ENCODE measurements at regions not wholly inside any gene's neighbourhood (a gene's known extent, or its start where the extent isn't known, plus 50 kb on each side); places are given as distances from the start of the nearest gene placed in this dataset.

DNA sequence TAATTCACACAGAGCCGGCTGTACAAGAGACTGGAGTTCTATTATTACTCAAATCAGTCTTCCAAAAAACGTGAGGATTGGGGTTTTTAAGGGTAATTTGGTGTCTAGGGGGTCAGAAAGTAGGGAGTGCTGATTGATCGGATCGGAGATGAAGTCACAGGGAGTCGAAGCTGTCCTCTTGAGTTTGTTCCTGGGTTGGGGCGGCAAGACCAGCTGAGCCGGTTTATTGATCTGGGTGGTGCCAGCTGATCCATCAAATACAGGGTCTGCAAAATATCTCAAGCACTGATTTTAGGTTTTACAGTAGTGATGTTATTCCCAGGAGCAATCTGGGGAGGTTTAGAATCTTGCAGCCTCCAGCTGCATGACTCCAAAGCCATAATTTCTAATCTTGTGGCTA is 262.7 kb downstream of the KCNRG start:
- no peak overlapping the region for H3K4me3 Mint-ChIP-seq (ENCODE audit: unreplicated experiment)
- no peaks in the 10 kb centered on the region for H3K27me3 Mint-ChIP-seq (ENCODE audit: insufficient read depth, unreplicated experiment)
- no peak overlapping the region for H3K27ac Mint-ChIP-seq (ENCODE audit: low read depth, unreplicated experiment)
- intact Hi-C loops (cut with micrococcal nuclease), result no loop called here
- no peak for DNase-seq (ENCODE audit: unreplicated experiment)
- peaks cover 12% of the 10 kb centered on the region for H3K4me1 Mint-ChIP-seq (ENCODE audit: insufficient read depth, unreplicated experiment)
- peaks cover 8% of the 10 kb centered on the region for H3K9me3 Mint-ChIP-seq (ENCODE audit: unreplicated experiment)
- CTCF ChIA-PET, result interaction anchor here (0.6 to 0.7 kb wide), 2 partner anchors 50 to 869 kb away, joined by 3 to 4 read pairs; no protein-coding TSS in a partner anchor
- no TSS peak for BruUV-seq (replicated peaks)
- no peaks in the 10 kb centered on the region for H3K36me3 Mint-ChIP-seq (ENCODE audit: insufficient read depth, unreplicated experiment)
- TF ChIP-seq, protein P1, sequence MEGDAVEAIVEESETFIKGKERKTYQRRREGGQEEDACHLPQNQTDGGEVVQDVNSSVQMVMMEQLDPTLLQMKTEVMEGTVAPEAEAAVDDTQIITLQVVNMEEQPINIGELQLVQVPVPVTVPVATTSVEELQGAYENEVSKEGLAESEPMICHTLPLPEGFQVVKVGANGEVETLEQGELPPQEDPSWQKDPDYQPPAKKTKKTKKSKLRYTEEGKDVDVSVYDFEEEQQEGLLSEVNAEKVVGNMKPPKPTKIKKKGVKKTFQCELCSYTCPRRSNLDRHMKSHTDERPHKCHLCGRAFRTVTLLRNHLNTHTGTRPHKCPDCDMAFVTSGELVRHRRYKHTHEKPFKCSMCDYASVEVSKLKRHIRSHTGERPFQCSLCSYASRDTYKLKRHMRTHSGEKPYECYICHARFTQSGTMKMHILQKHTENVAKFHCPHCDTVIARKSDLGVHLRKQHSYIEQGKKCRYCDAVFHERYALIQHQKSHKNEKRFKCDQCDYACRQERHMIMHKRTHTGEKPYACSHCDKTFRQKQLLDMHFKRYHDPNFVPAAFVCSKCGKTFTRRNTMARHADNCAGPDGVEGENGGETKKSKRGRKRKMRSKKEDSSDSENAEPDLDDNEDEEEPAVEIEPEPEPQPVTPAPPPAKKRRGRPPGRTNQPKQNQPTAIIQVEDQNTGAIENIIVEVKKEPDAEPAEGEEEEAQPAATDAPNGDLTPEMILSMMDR (IDR thresholded peaks at IDR 0.05; ENCODE audit: unreplicated experiment), result no peak
- POLR2A ChIA-PET, result no interaction called here

DNA sequence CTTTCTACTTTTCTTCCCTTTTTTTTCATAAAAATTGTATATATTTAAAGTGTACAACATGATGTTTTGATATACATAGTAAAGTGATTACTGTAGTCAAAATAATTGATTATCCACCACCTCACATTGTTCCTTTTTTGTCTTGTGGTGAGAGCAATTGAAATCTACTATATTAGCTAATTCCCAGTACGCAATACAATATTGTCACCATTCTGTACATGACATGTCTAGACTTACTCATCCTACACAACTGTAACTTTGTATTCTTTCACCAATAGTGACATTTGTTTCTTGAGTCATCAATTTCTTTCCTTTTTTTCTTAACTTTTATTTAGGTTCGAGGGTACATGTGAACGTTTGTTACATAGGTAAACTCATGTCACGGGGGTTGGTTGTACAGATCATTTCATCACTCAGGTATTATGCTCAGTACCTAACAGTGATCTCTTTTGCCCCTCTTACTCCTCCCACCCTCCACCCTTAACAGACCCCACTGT is 265.2 kb downstream of the KCNRG start:
- CTCF ChIA-PET, result interaction anchor here (0.6 to 1.0 kb wide), 2 partner anchors 28 to 520 kb away, joined by 3 to 4 read pairs; no protein-coding TSS in a partner anchor
- Mint-ChIP-seq H3K4me1 (ENCODE audit: insufficient read depth, unreplicated experiment) (peaks cover 12% of the 10 kb centered on the region), H3K27me3 (ENCODE audit: insufficient read depth, unreplicated experiment) (no peaks in the 10 kb centered on the region), H3K36me3 (ENCODE audit: insufficient read depth, unreplicated experiment) (no peaks in the 10 kb centered on the region), H3K4me3 (ENCODE audit: unreplicated experiment) (no peak overlapping the region), H3K9me3 (ENCODE audit: unreplicated experiment) (peaks cover 8% of the 10 kb centered on the region), H3K27ac (ENCODE audit: low read depth, unreplicated experiment) (no peak overlapping the region)
- no TSS peak for BruUV-seq (replicated peaks)
- intact Hi-C loops (cut with micrococcal nuclease), result no loop called here
- no peak for DNase-seq (ENCODE audit: unreplicated experiment)
- TF ChIP-seq, protein P1 (IDR thresholded peaks at IDR 0.05; ENCODE audit: unreplicated experiment), result no peak
- POLR2A ChIA-PET, result interaction anchor here (0.5 to 0.7 kb wide), 2 partner anchors 20 to 24 kb away, joined by 3 read pairs; no protein-coding TSS in a partner anchor

DNA sequence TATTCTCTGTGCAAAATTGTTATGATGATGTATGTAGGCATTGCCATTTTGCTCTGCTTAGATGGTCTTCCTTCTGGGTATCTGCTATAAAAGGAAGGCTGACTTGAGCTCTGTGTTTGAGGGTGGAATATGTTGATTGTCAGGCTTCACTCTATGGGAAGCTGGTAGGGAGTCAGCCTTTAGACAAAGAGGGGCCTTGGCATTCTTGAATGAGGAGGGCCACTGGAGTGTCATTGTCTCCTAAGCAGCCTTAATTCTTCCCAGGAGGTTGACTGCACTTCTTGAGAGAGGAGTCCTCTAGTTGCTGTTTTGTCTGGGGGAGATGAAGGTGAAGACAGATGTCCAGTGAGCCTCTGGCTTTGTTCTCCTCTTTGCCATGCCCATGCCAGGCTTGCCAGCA is 266.8 kb downstream of the KCNRG start:
- no peaks in the 10 kb centered on the region for H3K27me3 Mint-ChIP-seq (ENCODE audit: insufficient read depth, unreplicated experiment)
- no peak overlapping the region for H3K4me3 Mint-ChIP-seq (ENCODE audit: unreplicated experiment)
- TF ChIP-seq, protein P1 (IDR thresholded peaks at IDR 0.05; ENCODE audit: unreplicated experiment), result no peak
- no TSS peak for BruUV-seq (replicated peaks)
- intact Hi-C loops (cut with micrococcal nuclease), result no loop called here
- DNase-seq (ENCODE audit: unreplicated experiment), result no peak
- no peaks in the 10 kb centered on the region for H3K36me3 Mint-ChIP-seq (ENCODE audit: insufficient read depth, unreplicated experiment)
- no peak overlapping the region for H3K27ac Mint-ChIP-seq (ENCODE audit: low read depth, unreplicated experiment)
- ChIA-PET CTCF (no interaction called here), POLR2A (no interaction called here)
- peaks cover 8% of the 10 kb centered on the region for H3K9me3 Mint-ChIP-seq (ENCODE audit: unreplicated experiment)
- H3K4me1 Mint-ChIP-seq (ENCODE audit: insufficient read depth, unreplicated experiment), result peaks cover 8% of the 10 kb centered on the region

DNA sequence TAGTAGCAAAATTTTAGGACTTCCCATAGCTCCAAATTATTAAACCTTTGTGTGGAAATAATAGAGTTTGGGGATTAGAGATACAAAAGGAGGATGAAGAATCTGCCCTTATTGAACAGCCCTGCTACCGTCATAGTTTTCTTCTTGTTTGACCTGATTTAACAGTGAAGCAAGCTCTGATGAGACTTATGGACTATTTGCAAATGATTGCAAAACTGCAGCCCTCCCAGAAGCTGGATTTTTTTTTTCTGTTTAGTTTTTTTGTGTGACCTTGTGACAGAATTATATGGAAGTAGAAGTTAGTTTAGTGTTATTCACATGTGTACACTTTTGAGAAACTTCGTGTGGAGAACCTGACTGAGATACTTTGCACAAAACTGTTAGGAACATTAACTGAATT is 267.8 kb downstream of the KCNRG start:
- TF ChIP-seq, protein P1 (IDR thresholded peaks at IDR 0.05; ENCODE audit: unreplicated experiment), result no peak
- intact Hi-C loops (cut with micrococcal nuclease), result no loop called here
- no peak overlapping the region for H3K27ac Mint-ChIP-seq (ENCODE audit: low read depth, unreplicated experiment)
- POLR2A ChIA-PET, result no interaction called here
- H3K9me3 Mint-ChIP-seq (ENCODE audit: unreplicated experiment), result peaks cover 8% of the 10 kb centered on the region
- no peaks in the 10 kb centered on the region for H3K27me3 Mint-ChIP-seq (ENCODE audit: insufficient read depth, unreplicated experiment)
- H3K4me3 Mint-ChIP-seq (ENCODE audit: unreplicated experiment), result no peak overlapping the region
- CTCF ChIA-PET, result no interaction called here
- H3K36me3 Mint-ChIP-seq (ENCODE audit: insufficient read depth, unreplicated experiment), result no peaks in the 10 kb centered on the region
- no TSS peak for BruUV-seq (replicated peaks)
- no peaks in the 10 kb centered on the region for H3K4me1 Mint-ChIP-seq (ENCODE audit: insufficient read depth, unreplicated experiment)
- no peak for DNase-seq (ENCODE audit: unreplicated experiment)
